ENCODE measurements at regions not wholly inside any gene's neighbourhood (a gene's known extent, or its start where the extent isn't known, plus 50 kb on each side); places are given as distances from the start of the nearest gene placed in this dataset.

DNA sequence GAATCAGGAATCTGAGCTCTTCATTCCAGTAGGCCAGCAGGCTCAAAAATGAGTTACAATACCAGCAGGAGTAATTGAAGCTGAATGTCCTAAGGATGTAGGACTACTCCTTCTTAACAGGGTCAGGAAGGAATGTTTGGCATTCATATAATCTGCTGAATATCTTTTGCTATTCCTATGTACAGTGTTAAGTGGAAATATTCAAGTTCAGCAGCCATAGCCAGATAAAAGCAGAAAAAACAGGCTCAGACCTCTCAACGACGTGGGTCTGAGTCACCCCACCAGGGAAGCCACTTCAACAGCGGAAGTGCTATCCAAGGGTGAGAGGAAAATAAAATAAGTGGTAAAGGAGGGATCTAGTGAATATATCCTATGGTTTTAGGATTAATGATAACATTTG lies 577.0 kb downstream of the SPOCK3 start (continued):
- no peak for TF ChIP-seq E2F6 (IDR thresholded peaks at IDR 0.05; ENCODE audit: borderline replicate concordance in 1 of 2, extremely low read depth in 1 of 2, insufficient read depth in 1 of 2, insufficient read length in 1 of 2, low read depth in 1 of 2, low read length in 1 of 2, poor library complexity in 1 of 2, severe bottlenecking in 1 of 2)
- no peak for TF ChIP-seq RBM39 (optimal IDR thresholded peaks at IDR 0.05; ENCODE audit: low read depth, low read length)
- TF ChIP-seq KDM5B (IDR thresholded peaks at IDR 0.05; ENCODE audit: insufficient replicate concordance, low read depth, low read length) = no peak
- no peak for TF ChIP-seq RBM34 (IDR thresholded peaks at IDR 0.05; ENCODE audit: borderline replicate concordance, insufficient read depth, low read length)
- no peak for TF ChIP-seq LCOR (CRISPR knock-in tag; IDR thresholded peaks at IDR 0.05)
- no peak for TF ChIP-seq NRF1 (conservative IDR thresholded peaks at IDR 0.05 in 1 of 2, IDR thresholded peaks at IDR 0.05 in 1 of 2)
- no peak for TF ChIP-seq ZNF23 (CRISPR knock-in tag; IDR thresholded peaks at IDR 0.05)

GRCh38 chr4:166658585-166658984 lies 575.7 kb downstream of the SPOCK3 start:
- H3K27me3 ChIP-seq (ENCODE audit: control insufficient read depth in 2 of 2, insufficient read depth in 2 of 2, low read length in 2 of 2) = no peaks in the 10 kb centered on the region
- ChIA-PET CTCF (ENCODE audit: low intra/inter-chr PET ratio) (no interaction called here), POLR2A (no interaction called here)
- no peak overlapping the region for H3K9ac ChIP-seq (ENCODE audit: insufficient read depth in 1 of 2, low read depth in 2 of 2, low read length in 2 of 2)
- no peak overlapping the region for H3K4me3 ChIP-seq
- H3K9me3 ChIP-seq (replicated peaks; ENCODE audit: control insufficient read depth, insufficient read depth, low read depth, low read length) = no peaks in the 10 kb centered on the region
- no peak for ATAC-seq
- H3K79me2 ChIP-seq (ENCODE audit: control insufficient read depth, insufficient read depth, low read length) = no peaks in the 10 kb centered on the region
- H3K4me2 ChIP-seq (ENCODE audit: insufficient read depth, low read length) = no peak overlapping the region
- H4K20me1 ChIP-seq (replicated peaks; ENCODE audit: control insufficient read depth, insufficient read depth, low read length) = no peaks in the 10 kb centered on the region
- H3K36me3 ChIP-seq (ENCODE audit: control insufficient read depth, insufficient read depth, low read length) = no peaks in the 10 kb centered on the region
- no peak overlapping the region for H2AFZ ChIP-seq (ENCODE audit: low read depth, low read length)
- FAIRE-seq = no peak
- H3K9me1 ChIP-seq (ENCODE audit: control insufficient read depth, insufficient read depth, low read length) = no peaks in the 10 kb centered on the region
- BruUV-seq (replicated peaks) = no TSS peak
- in situ Hi-C loops (cut with MboI) (no loop called here), intact Hi-C loops (cut with micrococcal nuclease) (no loop called here)
- WGBS (ENCODE audit: insufficient coverage, low coverage, missing lambda C conversion rate) = 0% methylated on average over 1 of the region's 1 CpG
- no peak for TF ChIP-seq GATAD2B (IDR thresholded peaks at IDR 0.05; ENCODE audit: borderline replicate concordance)
- TF ChIP-seq HIVEP1 (CRISPR knock-in tag; IDR thresholded peaks at IDR 0.05) = no peak
- TF ChIP-seq CBFB (CRISPR knock-in tag; IDR thresholded peaks at IDR 0.05) = no peak
- TF ChIP-seq PPARD (CRISPR knock-in tag; IDR thresholded peaks at IDR 0.05) = no peak
- no peak for TF ChIP-seq ELF4 (CRISPR knock-in tag; IDR thresholded peaks at IDR 0.05)
- no peak for TF ChIP-seq MAFK (IDR thresholded peaks at IDR 0.05; ENCODE audit: low read length)
- DNase-seq (ENCODE audit: extremely low read depth in 1 of 4, low spot score in 3 of 4) = no peak
- no peaks in the 10 kb centered on the region for H3K4me1 ChIP-seq (replicated peaks in 1 of 2; ENCODE audit: control insufficient read depth in 2 of 2, insufficient read depth in 2 of 2, low read length in 2 of 2)
- no peak overlapping the region for H3K27ac ChIP-seq (ENCODE audit: extremely low read depth, low read depth, low read length)
